SU-DHL-6 (cell line): ENCODE measurements at regions not wholly inside any gene's neighbourhood (a gene's known extent, or its start where the extent isn't known, plus 50 kb on each side); places are given as distances from the start of the nearest gene placed in this dataset.

Source experiments
- H2AFZ ChIP-seq: fragments of 200-600 bp; sonication (generic); 2 replicates; pipeline ENCODE4 v1.6.1; 2014; ENCODE audit warnings: low read depth, mild to moderate bottlenecking, moderate library complexity, mixed read lengths, antibody characterized with exemption, low read length; ENCODE audit not compliant: severe bottlenecking
- H3F3A ChIP-seq: fragments of 200-600 bp; shearing (Covaris generic); 2 replicates; pipeline ENCODE4 v1.6.0; 2016; ENCODE audit warnings: antibody characterized with exemption, mild to moderate bottlenecking; ENCODE audit not compliant: insufficient read depth
- H3K27ac ChIP-seq: fragments of 200-600 bp; sonication (generic); 2 replicates; pipeline ENCODE4 v1.5.1; 2016; ENCODE audit warnings: low read depth, mild to moderate bottlenecking, low read length, moderate library complexity, mixed read lengths
- H3K27me3 ChIP-seq: fragments of 200-600 bp; sonication (generic), shearing (Covaris generic); 2 replicates; pipeline ENCODE4 v1.6.0; 2014; ENCODE audit warnings: mild to moderate bottlenecking, low read length
- H3K36me3 ChIP-seq: fragments of 200-600 bp; sonication (generic); 2 replicates; pipeline ENCODE4 v1.6.1; 2014; ENCODE audit warnings: mild to moderate bottlenecking, low read length, mixed read lengths
- H3K4me2 ChIP-seq: fragments of 300-600, 200-600 bp; shearing (Covaris generic), sonication (generic); 2 replicates; pipeline ENCODE4 v1.6.0; 2014; ENCODE audit warnings: low read length, low read depth, mild to moderate bottlenecking; ENCODE audit not compliant: poor library complexity, severe bottlenecking
- H3K4me3 ChIP-seq: fragments of 200-600 bp; sonication (generic); 2 replicates; pipeline ENCODE4 v1.5.1; 2014; ENCODE audit warnings: antibody characterized with exemption, low read length, mild to moderate bottlenecking, mixed read lengths; ENCODE audit not compliant: insufficient read depth, poor library complexity, severe bottlenecking
- H3K79me2 ChIP-seq: fragments of 200-600 bp; sonication (generic); 2 replicates; pipeline ENCODE4 v1.6.1; 2014; ENCODE audit warnings: mild to moderate bottlenecking, low read length, moderate library complexity; ENCODE audit not compliant: insufficient read depth
- H3K9ac ChIP-seq: fragments of 200-600 bp; sonication (generic); 2 replicates; pipeline ENCODE4 v1.7.0; 2014; ENCODE audit warnings: mild to moderate bottlenecking, low read length
- H3K9me2 ChIP-seq: fragments of 200-600 bp; sonication (generic); replicated peaks from 2 replicates; pipeline ENCODE4 v1.6.1; 2014; ENCODE audit warnings: low read length; ENCODE audit not compliant: insufficient read depth
- H3K9me3 ChIP-seq: fragments of 200-600 bp; sonication (generic); 2 replicates; pipeline ENCODE4 v1.6.1; 2014; ENCODE audit warnings: low read length, mixed read lengths; ENCODE audit not compliant: insufficient read depth
- H4K20me1 ChIP-seq: fragments of 200-600 bp; sonication (generic); 2 replicates; pipeline ENCODE4 v1.6.1; 2014; ENCODE audit warnings: low read depth, mild to moderate bottlenecking, antibody characterized with exemption, low read length, moderate library complexity, mixed read lengths
- CTCF ChIP-seq: fragments of 200-600 bp; sonication (generic); IDR thresholded peaks from one replicate; pipeline ENCODE4 v1.5.1; 2017; ENCODE audit warnings: antibody characterized with exemption, mild to moderate bottlenecking, low read length, moderate library complexity; ENCODE audit not compliant: insufficient read depth, poor library complexity, severe bottlenecking
- EZH2phosphoT487 ChIP-seq: fragments of 200-600 bp; sonication (generic), shearing (Covaris generic); conservative IDR thresholded peaks from 2 replicates; pipeline ENCODE4 v1.6.1; 2018; ENCODE audit warnings: mild to moderate bottlenecking, antibody characterized with exemption, low read length, moderate library complexity, mixed read lengths

GRCh38 chr16:73915140-73915539 lies 381.5 kb upstream of the PSMD7 start:
- Histone ChIP-seq H3K27me3 (0 out of 2 replicates have a peak, but pooled peaks cover 3% of the 10 kb centered on the region), H3K9me3 (no peaks in the 10 kb centered on the region), H2AFZ (no peak overlapping the region), H3K36me3 (no peaks in the 10 kb centered on the region), H3K4me2 (no peak overlapping the region), H3K27ac (no peak overlapping the region), H3K9ac (no peak overlapping the region), H3K79me2 (no peaks in the 10 kb centered on the region), H4K20me1 (no peaks in the 10 kb centered on the region), H3K9me2 (no peaks in the 10 kb centered on the region), H3F3A (no peaks in the 10 kb centered on the region), H3K4me3 (no peak overlapping the region)
- no peak for TF ChIP-seq EZH2phosphoT487
- TF ChIP-seq CTCF, result no peak

GRCh38 chr16:73912850-73913249 lies 383.8 kb upstream of the PSMD7 start:
- Histone ChIP-seq H2AFZ (no peak overlapping the region), H3F3A (no peaks in the 10 kb centered on the region), H3K9me3 (no peaks in the 10 kb centered on the region), H3K9ac (no peak overlapping the region), H3K36me3 (no peaks in the 10 kb centered on the region), H3K27ac (no peak overlapping the region), H3K27me3 (0 out of 2 replicates have a peak, but pooled peaks cover 3% of the 10 kb centered on the region), H3K9me2 (no peaks in the 10 kb centered on the region), H3K4me3 (no peak overlapping the region), H4K20me1 (no peaks in the 10 kb centered on the region), H3K79me2 (no peaks in the 10 kb centered on the region), H3K4me2 (no peak overlapping the region)
- TF ChIP-seq CTCF (no peak), EZH2phosphoT487 (no peak)

GRCh38 chr16:73912281-73912680 lies 384.3 kb upstream of the PSMD7 start:
- Histone ChIP-seq H3K9me3 (no peaks in the 10 kb centered on the region), H3K9ac (no peak overlapping the region), H3F3A (no peaks in the 10 kb centered on the region), H2AFZ (no peak overlapping the region), H3K27me3 (0 out of 2 replicates have a peak, but pooled peaks cover 3% of the 10 kb centered on the region), H3K27ac (no peak overlapping the region), H3K36me3 (no peaks in the 10 kb centered on the region), H3K4me3 (no peak overlapping the region), H3K9me2 (no peaks in the 10 kb centered on the region), H4K20me1 (no peaks in the 10 kb centered on the region), H3K4me2 (no peak overlapping the region), H3K79me2 (no peaks in the 10 kb centered on the region)
- TF ChIP-seq EZH2phosphoT487 (no peak), CTCF (no peak)
